ENCODE measurements at regions not wholly inside any gene's neighbourhood (a gene's known extent, or its start where the extent isn't known, plus 50 kb on each side); places are given as distances from the start of the nearest gene placed in this dataset.

DNA sequence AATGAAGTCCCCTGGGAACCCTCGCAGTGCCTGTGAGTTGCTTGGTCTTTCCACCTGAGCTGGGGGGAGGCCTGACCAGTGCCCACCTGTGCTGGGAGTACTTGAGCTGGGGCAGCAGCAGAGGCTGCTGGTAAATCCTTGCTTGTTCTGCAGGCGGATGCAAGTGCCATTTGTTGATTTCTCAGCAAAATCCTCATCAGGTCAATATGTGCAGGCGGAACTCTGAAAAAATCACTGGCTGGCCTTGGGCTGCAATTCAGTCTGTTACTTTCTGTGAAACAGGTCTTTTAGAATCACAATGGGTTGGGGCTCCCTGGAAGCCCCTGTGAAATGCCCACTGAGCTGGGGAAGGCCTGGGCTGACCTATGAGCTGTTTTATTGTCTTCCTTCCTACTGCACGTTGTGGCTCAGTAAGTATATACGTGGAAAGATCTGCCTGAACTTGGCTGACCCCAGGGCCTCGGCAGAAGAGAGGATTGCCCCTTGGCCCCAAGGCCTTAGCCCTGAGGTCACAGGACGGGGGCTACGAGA lies 182.0 kb upstream of the RGMA start (continued):
- no peak for TF ChIP-seq RBBP5 (IDR thresholded peaks at IDR 0.05; ENCODE audit: borderline replicate concordance, insufficient read depth, low read length, poor library complexity, severe bottlenecking)
- TF ChIP-seq, protein P1, sequence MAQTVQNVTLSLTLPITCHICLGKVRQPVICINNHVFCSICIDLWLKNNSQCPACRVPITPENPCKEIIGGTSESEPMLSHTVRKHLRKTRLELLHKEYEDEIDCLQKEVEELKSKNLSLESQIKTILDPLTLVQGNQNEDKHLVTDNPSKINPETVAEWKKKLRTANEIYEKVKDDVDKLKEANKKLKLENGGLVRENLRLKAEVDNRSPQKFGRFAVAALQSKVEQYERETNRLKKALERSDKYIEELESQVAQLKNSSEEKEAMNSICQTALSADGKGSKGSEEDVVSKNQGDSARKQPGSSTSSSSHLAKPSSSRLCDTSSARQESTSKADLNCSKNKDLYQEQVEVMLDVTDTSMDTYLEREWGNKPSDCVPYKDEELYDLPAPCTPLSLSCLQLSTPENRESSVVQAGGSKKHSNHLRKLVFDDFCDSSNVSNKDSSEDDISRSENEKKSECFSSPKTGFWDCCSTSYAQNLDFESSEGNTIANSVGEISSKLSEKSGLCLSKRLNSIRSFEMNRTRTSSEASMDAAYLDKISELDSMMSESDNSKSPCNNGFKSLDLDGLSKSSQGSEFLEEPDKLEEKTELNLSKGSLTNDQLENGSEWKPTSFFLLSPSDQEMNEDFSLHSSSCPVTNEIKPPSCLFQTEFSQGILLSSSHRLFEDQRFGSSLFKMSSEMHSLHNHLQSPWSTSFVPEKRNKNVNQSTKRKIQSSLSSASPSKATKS (CRISPR knock-in tag; IDR thresholded peaks at IDR 0.05), result no peak
- no peak for TF ChIP-seq PRMT5 (CRISPR knock-in tag; IDR thresholded peaks at IDR 0.05)
- TF ChIP-seq PTBP1 (IDR thresholded peaks at IDR 0.05; ENCODE audit: low read depth, low read length), result no peak
- TF ChIP-seq ZNF253 (CRISPR knock-in tag; conservative IDR thresholded peaks at IDR 0.05), result no peak

DNA sequence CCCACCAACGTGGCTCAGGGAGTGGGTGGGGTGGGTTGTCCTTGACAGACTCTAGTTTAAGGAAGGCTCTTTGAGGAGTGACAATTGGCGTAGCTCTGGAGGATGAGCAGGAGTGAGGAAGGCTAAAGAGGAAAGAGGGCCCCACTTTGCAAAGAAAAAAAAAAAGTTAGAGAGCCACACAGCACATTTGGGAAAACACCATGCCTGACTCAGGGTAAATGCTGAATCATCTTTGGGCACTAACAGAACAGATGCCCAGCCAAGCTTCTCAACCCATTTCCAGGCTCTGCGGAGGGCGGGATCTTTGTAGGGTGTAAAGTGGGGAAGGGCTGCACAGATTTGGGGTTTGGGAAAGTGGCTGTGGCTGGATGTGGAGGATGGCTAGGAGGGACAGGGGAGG lies 179.1 kb upstream of the RGMA start:
- H3K4me2 ChIP-seq (ENCODE audit: insufficient read depth, low read length), result no peak overlapping the region
- in situ Hi-C loops (cut with MboI) (no loop called here), intact Hi-C loops (cut with micrococcal nuclease) (no loop called here)
- POLR2A ChIA-PET, result no interaction called here
- FAIRE-seq, result no peak
- 0% methylated on average over 4 of the region's 4 CpGs for WGBS (ENCODE audit: insufficient coverage, low coverage, missing lambda C conversion rate)
- BruUV-seq (replicated peaks), result no TSS peak
- no peaks in the 10 kb centered on the region for H3K36me3 ChIP-seq (ENCODE audit: control insufficient read depth, insufficient read depth, low read length)
- no peaks in the 10 kb centered on the region for H3K79me2 ChIP-seq (ENCODE audit: control insufficient read depth, insufficient read depth, low read length)
- no peaks in the 10 kb centered on the region for H3K9me1 ChIP-seq (ENCODE audit: control insufficient read depth, insufficient read depth, low read length)
- peaks cover 0 to 14% of the 10 kb centered on the region in 2 experiments; a peak in 3 of 5 replicates for H3K27me3 ChIP-seq (ENCODE audit: control insufficient read depth in 2 of 2, insufficient read depth in 2 of 2, low read length in 2 of 2)
- H3K4me3 ChIP-seq, result no peak overlapping the region
- ATAC-seq, result no peak
- no peak overlapping the region for H3K27ac ChIP-seq (ENCODE audit: extremely low read depth, low read depth, low read length)
- no peak overlapping the region for H3K9ac ChIP-seq (ENCODE audit: insufficient read depth in 1 of 2, low read depth in 2 of 2, low read length in 2 of 2)
- H3K9me3 ChIP-seq (replicated peaks; ENCODE audit: control insufficient read depth, insufficient read depth, low read depth, low read length), result no peaks in the 10 kb centered on the region
- H2AFZ ChIP-seq (ENCODE audit: low read depth, low read length), result no peak overlapping the region
- CTCF ChIA-PET (ENCODE audit: low intra/inter-chr PET ratio), result no interaction called here
- no peaks in the 10 kb centered on the region for H4K20me1 ChIP-seq (replicated peaks; ENCODE audit: control insufficient read depth, insufficient read depth, low read length)
- DNase-seq (ENCODE audit: extremely low read depth in 1 of 4, low spot score in 3 of 4), result no peak
- H3K4me1 ChIP-seq (replicated peaks in 1 of 2; ENCODE audit: control insufficient read depth in 2 of 2, insufficient read depth in 2 of 2, low read length in 2 of 2), result 0 out of 5 replicates have a peak, but pooled peaks cover 0 to 3% of the 10 kb centered on the region in 2 experiments
- TF ChIP-seq TEAD1 (CRISPR knock-in tag; IDR thresholded peaks at IDR 0.05), result no peak
- no peak for TF ChIP-seq PTRF (tag; IDR thresholded peaks at IDR 0.05)
- TF ChIP-seq RCOR1 (IDR thresholded peaks at IDR 0.05; ENCODE audit: borderline replicate concordance in 1 of 2, low read depth in 2 of 2, low read length in 2 of 2), result no peak
- TF ChIP-seq SMARCA4 (IDR thresholded peaks at IDR 0.05), result no peak
- TF ChIP-seq ASH1L (IDR thresholded peaks at IDR 0.05; ENCODE audit: borderline replicate concordance, low read depth, partially characterized antibody), result no peak
- TF ChIP-seq, protein P2, sequence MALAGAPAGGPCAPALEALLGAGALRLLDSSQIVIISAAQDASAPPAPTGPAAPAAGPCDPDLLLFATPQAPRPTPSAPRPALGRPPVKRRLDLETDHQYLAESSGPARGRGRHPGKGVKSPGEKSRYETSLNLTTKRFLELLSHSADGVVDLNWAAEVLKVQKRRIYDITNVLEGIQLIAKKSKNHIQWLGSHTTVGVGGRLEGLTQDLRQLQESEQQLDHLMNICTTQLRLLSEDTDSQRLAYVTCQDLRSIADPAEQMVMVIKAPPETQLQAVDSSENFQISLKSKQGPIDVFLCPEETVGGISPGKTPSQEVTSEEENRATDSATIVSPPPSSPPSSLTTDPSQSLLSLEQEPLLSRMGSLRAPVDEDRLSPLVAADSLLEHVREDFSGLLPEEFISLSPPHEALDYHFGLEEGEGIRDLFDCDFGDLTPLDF (CRISPR knock-in tag; IDR thresholded peaks at IDR 0.05), result no peak
- TF ChIP-seq, protein P3, sequence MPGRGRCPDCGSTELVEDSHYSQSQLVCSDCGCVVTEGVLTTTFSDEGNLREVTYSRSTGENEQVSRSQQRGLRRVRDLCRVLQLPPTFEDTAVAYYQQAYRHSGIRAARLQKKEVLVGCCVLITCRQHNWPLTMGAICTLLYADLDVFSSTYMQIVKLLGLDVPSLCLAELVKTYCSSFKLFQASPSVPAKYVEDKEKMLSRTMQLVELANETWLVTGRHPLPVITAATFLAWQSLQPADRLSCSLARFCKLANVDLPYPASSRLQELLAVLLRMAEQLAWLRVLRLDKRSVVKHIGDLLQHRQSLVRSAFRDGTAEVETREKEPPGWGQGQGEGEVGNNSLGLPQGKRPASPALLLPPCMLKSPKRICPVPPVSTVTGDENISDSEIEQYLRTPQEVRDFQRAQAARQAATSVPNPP (IDR thresholded peaks at IDR 0.05; ENCODE audit: borderline replicate concordance, insufficient read depth, insufficient read length), result no peak
- TF ChIP-seq, protein P4, sequence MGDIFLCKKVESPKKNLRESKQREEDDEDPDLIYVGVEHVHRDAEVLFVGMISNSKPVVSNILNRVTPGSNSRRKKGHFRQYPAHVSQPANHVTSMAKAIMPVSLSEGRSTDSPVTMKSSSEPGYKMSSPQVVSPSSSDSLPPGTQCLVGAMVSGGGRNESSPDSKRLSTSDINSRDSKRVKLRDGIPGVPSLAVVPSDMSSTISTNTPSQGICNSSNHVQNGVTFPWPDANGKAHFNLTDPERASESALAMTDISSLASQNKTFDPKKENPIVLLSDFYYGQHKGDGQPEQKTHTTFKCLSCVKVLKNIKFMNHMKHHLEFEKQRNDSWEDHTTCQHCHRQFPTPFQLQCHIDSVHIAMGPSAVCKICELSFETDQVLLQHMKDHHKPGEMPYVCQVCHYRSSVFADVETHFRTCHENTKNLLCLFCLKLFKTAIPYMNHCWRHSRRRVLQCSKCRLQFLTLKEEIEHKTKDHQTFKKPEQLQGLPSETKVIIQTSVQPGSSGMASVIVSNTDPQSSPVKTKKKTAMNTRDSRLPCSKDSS (IDR thresholded peaks at IDR 0.05; ENCODE audit: low read depth, partially characterized antibody), result no peak

All from K562 (cell line).